Panc1 (cell line): ENCODE measurements at regions not wholly inside any gene's neighbourhood (a gene's known extent, or its start where the extent isn't known, plus 50 kb on each side); places are given as distances from the start of the nearest gene placed in this dataset.
A peak's percentile ranks its signal among the peaks of the same experiment; 100 is the strongest.

ENCODE experiments used
- ATAC-seq: fragments of 200-7000 bp; cut with Tn5 transposase; 2 replicates; pipeline ENCODE4 v1.9.1; 2020; ENCODE audit warnings: mild to moderate bottlenecking, moderate library complexity
- BruUV-seq: library from RNA; stranded (reverse); fragments of 400-500 nt; replicated peaks from 2 replicates; lab custom pipeline; 2021; lab: Mats Ljungman, UMichigan
- CTCF ChIA-PET: fragments of 300-600 bp; sonication (Branson Sonifier 250); formaldehyde crosslinking; loops from one replicate; lab custom pipeline; 2022; ENCODE audit warnings: antibody characterized with exemption; lab: Charles Lee
- POLR2A ChIA-PET: fragments of 300-600 bp; sonication (Branson Sonifier 250); formaldehyde crosslinking; loops from one replicate; lab custom pipeline; 2022; ENCODE audit warnings: antibody characterized with exemption; lab: Charles Lee
- DNase-seq: peaks from one replicate; pipeline ENCODE4 v3.0.0-alpha.2; 2010; ENCODE audit warnings: low read depth, low spot score
- H3K27ac ChIP-seq: 2 replicates; pipeline ENCODE4 v1.5.1; 2011; ENCODE audit warnings: mild to moderate bottlenecking, low read length, inconsistent platforms
- H3K27me3 ChIP-seq: fragments of 200-500 bp; sonication (Bioruptor generic); 2 replicates; pipeline ENCODE4 v1.6.0; 2014; ENCODE audit warnings: low read length, inconsistent platforms; ENCODE audit not compliant: control insufficient read depth, insufficient read depth
- H3K36me3 ChIP-seq: fragments of 200-500 bp; sonication (Bioruptor generic); 2 replicates; pipeline ENCODE4 v1.5.1; 2014; ENCODE audit warnings: inconsistent platforms, mild to moderate bottlenecking, low read length, moderate library complexity; ENCODE audit not compliant: control insufficient read depth, insufficient read depth
- H3K4me1 ChIP-seq: 2 replicates; pipeline ENCODE4 v1.5.1; 2011; ENCODE audit warnings: inconsistent platforms, mild to moderate bottlenecking, low read length, moderate library complexity; ENCODE audit not compliant: control insufficient read depth, insufficient read depth
- H3K4me3 ChIP-seq, 2 experiments: 2 replicates each; pipeline ENCODE4 v1.5.1; 2011 to 2012; ENCODE audit warnings: low read depth in 2 of 2, low read length in 2 of 2, mild to moderate bottlenecking in 2 of 2, inconsistent platforms in 1 of 2, moderate library complexity in 1 of 2
- H3K9me3 ChIP-seq: fragments of 200-500 bp; sonication (Bioruptor generic); 2 replicates; pipeline ENCODE4 v1.5.1; 2014; ENCODE audit warnings: low read depth, mild to moderate bottlenecking, inconsistent platforms, low read length, moderate library complexity; ENCODE audit not compliant: control insufficient read depth, insufficient read depth
- CTCF ChIP-seq: fragments of 450-650 bp; IDR thresholded peaks from 2 replicates; pipeline ENCODE4 v1.5.1; 2017; ENCODE audit warnings: mild to moderate bottlenecking
- POLR2AphosphoS5 ChIP-seq: IDR thresholded peaks from 2 replicates; pipeline ENCODE4 v1.6.1; 2012; ENCODE audit warnings: mild to moderate bottlenecking, low read depth, low read length, moderate library complexity
- REST ChIP-seq, 2 experiments: IDR thresholded peaks; 2 replicates each; pipeline ENCODE4 v1.6.1; 2011 to 2012; ENCODE audit warnings: low read depth in 2 of 2, control low read depth in 1 of 2, low read length in 1 of 2, mild to moderate bottlenecking in 1 of 2, moderate library complexity in 1 of 2; ENCODE audit not compliant: insufficient read depth in 1 of 2
- SIN3A ChIP-seq: IDR thresholded peaks from 2 replicates; pipeline ENCODE4 v1.6.1; 2012; ENCODE audit warnings: low read depth, mild to moderate bottlenecking, low read length, moderate library complexity, borderline replicate concordance; ENCODE audit not compliant: insufficient read depth
- TCF7L2 ChIP-seq: IDR thresholded peaks from 2 replicates; pipeline ENCODE4 v1.6.1; 2011; ENCODE audit warnings: mild to moderate bottlenecking, low read depth, low read length, inconsistent platforms
- in situ Hi-C: cut with HindIII; loops from 2 replicates; pipeline ENCODE4 v1.10.0; 2016; ENCODE audit warnings: low sequenced_read_pairs, low pct_unique_long_range_greater_than_20kb
- intact Hi-C: fragments of 100-400 bp; cut with micrococcal nuclease; formaldehyde crosslinking; loops from one replicate; pipeline ENCODE4 v1.10.0; 2022; ENCODE audit not compliant: unreplicated experiment

GRCh38 chr5:91225848-91226686, 157.1 kb downstream of the ARRDC3 start:
- in situ Hi-C loops (no loop called here), intact Hi-C loops (loop anchor here (1.0 to 5.0 kb wide), 3 partner anchors 124 to 193 kb away; no protein-coding TSS in a partner anchor)
- Histone ChIP-seq H3K4me3 (no peak overlapping the region), H3K4me1 (no peaks in the 10 kb centered on the region), H3K27ac (no peak overlapping the region), H3K36me3 (no peaks in the 10 kb centered on the region), H3K9me3 (peaks cover 6% of the 10 kb centered on the region; the same call in 1 of the 2 replicates), H3K27me3 (no peaks in the 10 kb centered on the region)
- peak; percentile 38 for DNase-seq
- TF ChIP-seq SIN3A (no peak), REST (IDR thresholded peaks at IDR 0.05; ENCODE audit: insufficient read depth in 1 of 2, low read depth in 2 of 2, low read length in 1 of 2) (no peak), TCF7L2 (no peak), CTCF (peak; percentile 80), POLR2AphosphoS5 (no peak)
- no TSS peak for BruUV-seq
- CTCF ChIA-PET = interaction anchor here (1.0 kb wide), 1 partner anchor 159 kb away, joined by 5 read pairs; no protein-coding TSS in a partner anchor
- ATAC-seq = peak; percentile 89
- POLR2A ChIA-PET = interaction anchor here (0.6 kb wide), 1 partner anchor 155 kb away, joined by 3 read pairs; no protein-coding TSS in a partner anchor

- no peak overlapping the region for H3K27ac ChIP-seq
- intact Hi-C loops (loop anchor here (5.0 kb wide), 1 partner anchor 123 kb away; no protein-coding TSS in a partner anchor), in situ Hi-C loops (no loop called here)
- ATAC-seq (no peak), DNase-seq (no peak)
- no peaks in the 10 kb centered on the region for H3K4me1 ChIP-seq
- H3K27me3 ChIP-seq = no peaks in the 10 kb centered on the region
- ChIA-PET CTCF (no interaction called here), POLR2A (no interaction called here)
- TF ChIP-seq TCF7L2 = no peak
- no peak for TF ChIP-seq POLR2AphosphoS5
- TF ChIP-seq CTCF = no peak
- no peak for TF ChIP-seq SIN3A
- TF ChIP-seq REST (IDR thresholded peaks at IDR 0.05; ENCODE audit: insufficient read depth in 1 of 2, low read depth in 2 of 2, low read length in 1 of 2) = no peak
- H3K36me3 ChIP-seq = no peaks in the 10 kb centered on the region
- peaks cover 6% of the 10 kb centered on the region; the same call in 1 of the 2 replicates for H3K9me3 ChIP-seq
- H3K4me3 ChIP-seq = no peak overlapping the region
- BruUV-seq = no TSS peak
These were observed 158.1 kb downstream of the ARRDC3 start for GRCh38 chr5:91224969-91225368.
